ENCODE measurements at regions not wholly inside any gene's neighbourhood (a gene's known extent, or its start where the extent isn't known, plus 50 kb on each side); places are given as distances from the start of the nearest gene placed in this dataset.

DNA sequence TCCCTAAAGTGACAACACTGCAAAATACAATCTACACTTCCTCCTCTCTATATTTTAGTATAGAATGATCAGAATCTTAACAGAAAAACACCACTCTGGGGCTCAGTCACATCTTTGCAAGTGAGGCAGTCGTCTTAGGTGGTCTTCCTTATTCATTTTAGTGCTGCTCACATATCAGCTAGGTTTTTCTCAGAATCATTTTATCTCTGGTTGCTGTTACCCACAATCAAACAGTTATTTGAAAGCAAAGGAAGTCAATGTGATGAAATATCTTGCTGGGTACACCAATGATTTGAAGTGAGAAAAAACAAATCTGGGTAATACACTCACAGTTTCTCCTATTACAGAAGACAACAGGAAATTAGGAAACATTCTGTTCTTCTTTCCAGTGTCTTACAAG lies 275.2 kb downstream of the DSEL start:
- in situ Hi-C loops (cut with MboI; ENCODE audit: low pct_unique_long_range_greater_than_20kb, low sequenced_read_pairs, unreplicated experiment) = no loop called here
- no peak for DNase-seq (ENCODE audit: low spot score)
- TF ChIP-seq, protein P1, sequence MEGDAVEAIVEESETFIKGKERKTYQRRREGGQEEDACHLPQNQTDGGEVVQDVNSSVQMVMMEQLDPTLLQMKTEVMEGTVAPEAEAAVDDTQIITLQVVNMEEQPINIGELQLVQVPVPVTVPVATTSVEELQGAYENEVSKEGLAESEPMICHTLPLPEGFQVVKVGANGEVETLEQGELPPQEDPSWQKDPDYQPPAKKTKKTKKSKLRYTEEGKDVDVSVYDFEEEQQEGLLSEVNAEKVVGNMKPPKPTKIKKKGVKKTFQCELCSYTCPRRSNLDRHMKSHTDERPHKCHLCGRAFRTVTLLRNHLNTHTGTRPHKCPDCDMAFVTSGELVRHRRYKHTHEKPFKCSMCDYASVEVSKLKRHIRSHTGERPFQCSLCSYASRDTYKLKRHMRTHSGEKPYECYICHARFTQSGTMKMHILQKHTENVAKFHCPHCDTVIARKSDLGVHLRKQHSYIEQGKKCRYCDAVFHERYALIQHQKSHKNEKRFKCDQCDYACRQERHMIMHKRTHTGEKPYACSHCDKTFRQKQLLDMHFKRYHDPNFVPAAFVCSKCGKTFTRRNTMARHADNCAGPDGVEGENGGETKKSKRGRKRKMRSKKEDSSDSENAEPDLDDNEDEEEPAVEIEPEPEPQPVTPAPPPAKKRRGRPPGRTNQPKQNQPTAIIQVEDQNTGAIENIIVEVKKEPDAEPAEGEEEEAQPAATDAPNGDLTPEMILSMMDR (IDR thresholded peaks at IDR 0.05; ENCODE audit: extremely low read depth, insufficient read depth, missing control alignments) = no peak

DNA sequence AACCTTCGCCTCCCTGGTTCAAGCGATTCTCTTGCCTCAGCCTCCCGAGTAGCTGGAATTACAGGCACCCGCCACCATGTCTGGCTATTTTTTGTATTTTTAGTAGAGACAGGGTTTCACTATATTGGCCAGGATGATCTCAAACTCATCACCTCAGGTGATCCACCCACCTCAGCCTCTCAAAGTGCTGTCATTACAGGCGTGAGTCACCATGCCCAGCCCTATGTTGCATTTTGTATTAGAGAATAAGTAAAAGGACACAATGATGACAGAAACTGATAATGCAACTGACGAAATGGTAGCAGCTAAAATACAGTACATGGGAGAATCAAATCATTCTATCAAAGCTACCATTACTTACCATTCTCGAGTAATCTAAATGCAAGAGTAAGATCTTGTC lies 276.7 kb downstream of the DSEL start:
- DNase-seq (ENCODE audit: low spot score) = no peak
- TF ChIP-seq, protein P1 (IDR thresholded peaks at IDR 0.05; ENCODE audit: extremely low read depth, insufficient read depth, missing control alignments) = no peak
- in situ Hi-C loops (cut with MboI; ENCODE audit: low pct_unique_long_range_greater_than_20kb, low sequenced_read_pairs, unreplicated experiment) = no loop called here

DNA sequence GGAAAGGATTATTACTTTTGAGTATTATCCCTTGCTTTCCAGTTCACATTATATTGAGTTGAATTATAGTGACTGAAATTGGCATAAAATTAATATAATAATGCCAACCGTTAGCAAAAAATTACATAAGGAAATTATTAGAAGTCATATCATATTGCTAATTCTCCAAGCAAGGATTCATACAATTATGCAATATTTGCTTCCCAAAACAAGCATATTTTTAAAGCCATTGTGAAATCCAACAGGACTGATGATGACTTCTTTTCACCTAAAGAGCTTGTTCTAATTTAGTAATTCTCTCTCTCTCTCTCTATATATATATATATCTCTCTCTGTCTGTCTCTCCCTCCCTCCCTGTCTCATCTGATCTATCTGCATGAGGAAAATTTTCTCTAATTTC lies 283.5 kb downstream of the DSEL start:
- in situ Hi-C loops (cut with MboI; ENCODE audit: low pct_unique_long_range_greater_than_20kb, low sequenced_read_pairs, unreplicated experiment) = no loop called here
- no peak for DNase-seq (ENCODE audit: low spot score)
- TF ChIP-seq, protein P1 (IDR thresholded peaks at IDR 0.05; ENCODE audit: extremely low read depth, insufficient read depth, missing control alignments) = no peak

DNA sequence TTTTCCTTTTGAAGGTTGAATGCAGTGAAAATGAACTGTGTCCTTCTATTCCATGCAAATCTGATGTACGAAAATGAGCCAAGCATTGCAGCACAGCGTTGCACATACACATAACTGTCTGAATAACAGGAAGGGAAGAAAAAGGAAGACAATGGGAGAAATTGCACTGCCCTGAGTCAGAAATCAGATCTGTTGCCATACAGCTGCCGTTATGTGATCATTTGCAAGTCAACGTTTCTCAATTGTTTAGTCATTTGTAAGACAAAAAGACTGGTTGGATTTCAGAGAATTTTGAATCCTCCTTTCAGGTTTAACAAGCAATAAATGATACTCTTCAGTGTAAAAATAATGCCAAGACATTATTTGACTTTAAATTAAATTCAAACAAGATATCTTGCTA lies 284.1 kb downstream of the DSEL start:
- TF ChIP-seq, protein P1 (IDR thresholded peaks at IDR 0.05; ENCODE audit: extremely low read depth, insufficient read depth, missing control alignments) = no peak
- no peak for DNase-seq (ENCODE audit: low spot score)
- in situ Hi-C loops (cut with MboI; ENCODE audit: low pct_unique_long_range_greater_than_20kb, low sequenced_read_pairs, unreplicated experiment) = no loop called here

DNA sequence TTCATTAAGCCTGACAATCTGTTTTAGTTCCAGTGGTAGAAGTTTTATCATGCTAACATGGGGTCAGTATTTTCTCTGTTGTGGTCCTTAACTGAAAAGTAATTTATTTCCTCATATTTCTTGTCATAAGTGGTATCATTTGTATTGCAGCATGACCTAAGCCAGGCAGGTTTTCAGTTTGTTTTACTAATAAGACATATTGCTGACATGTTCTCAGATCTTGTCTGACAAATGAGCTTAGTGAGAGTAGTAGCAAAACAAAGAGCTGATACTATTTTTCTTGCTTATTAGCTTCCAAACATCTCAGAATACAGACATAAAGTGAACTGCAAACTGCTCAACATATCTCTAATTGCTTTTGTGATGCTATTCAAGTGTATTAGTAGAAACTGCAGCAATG lies 293.6 kb downstream of the DSEL start:
- TF ChIP-seq, protein P1 (IDR thresholded peaks at IDR 0.05; ENCODE audit: extremely low read depth, insufficient read depth, missing control alignments) = no peak
- in situ Hi-C loops (cut with MboI; ENCODE audit: low pct_unique_long_range_greater_than_20kb, low sequenced_read_pairs, unreplicated experiment) = no loop called here

DNA sequence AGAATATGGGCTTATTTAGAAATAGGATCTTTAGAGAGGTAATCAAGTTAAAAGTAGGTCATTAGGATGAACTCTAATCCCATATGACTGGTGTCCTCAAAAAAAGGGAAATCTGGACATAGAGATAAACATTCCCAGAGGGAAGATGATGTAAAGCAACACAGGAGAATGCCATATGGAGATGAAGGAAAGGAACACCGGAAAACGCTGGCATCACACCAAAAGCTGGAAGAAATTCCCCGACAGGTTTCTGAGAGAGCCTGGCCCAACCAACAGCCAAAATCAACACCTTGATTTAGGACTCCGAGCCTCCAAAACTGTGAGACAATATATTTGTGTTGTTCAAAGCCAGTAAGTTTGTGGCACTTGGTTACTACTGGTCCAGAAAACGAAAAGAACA lies 296.7 kb downstream of the DSEL start:
- TF ChIP-seq, protein P1 (IDR thresholded peaks at IDR 0.05; ENCODE audit: extremely low read depth, insufficient read depth, missing control alignments) = no peak
- in situ Hi-C loops (cut with MboI; ENCODE audit: low pct_unique_long_range_greater_than_20kb, low sequenced_read_pairs, unreplicated experiment) = no loop called here
- DNase-seq (ENCODE audit: low spot score) = no peak

More for the DNA sequence above, 293.6 kb downstream of the DSEL start:
- DNase-seq (ENCODE audit: low spot score) = no peak

DNA sequence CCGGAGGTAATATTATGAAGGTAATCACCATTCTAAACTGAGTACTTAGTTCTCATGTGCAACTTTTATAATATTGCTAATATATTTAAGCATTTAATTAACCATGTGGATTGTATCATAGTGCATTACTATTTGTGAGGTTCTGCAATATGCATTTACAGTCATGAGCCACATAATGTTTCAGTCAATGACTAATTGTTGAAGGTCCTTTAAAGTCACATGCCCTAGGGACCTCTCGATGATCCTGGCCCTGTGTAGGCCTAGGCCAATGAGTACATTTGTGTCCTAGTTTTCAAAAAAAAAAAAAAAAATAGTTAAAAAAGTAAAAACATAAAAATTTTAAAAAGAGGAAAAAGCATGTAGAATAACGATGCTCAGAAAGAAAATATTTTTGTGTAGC lies 298.0 kb downstream of the DSEL start:
- TF ChIP-seq, protein P1 (IDR thresholded peaks at IDR 0.05; ENCODE audit: extremely low read depth, insufficient read depth, missing control alignments) = no peak
- in situ Hi-C loops (cut with MboI; ENCODE audit: low pct_unique_long_range_greater_than_20kb, low sequenced_read_pairs, unreplicated experiment) = no loop called here
- DNase-seq (ENCODE audit: low spot score) = no peak

All from GM13977 (cell line).